ENCODE measurements at regions not wholly inside any gene's neighbourhood (a gene's known extent, or its start where the extent isn't known, plus 50 kb on each side); places are given as distances from the start of the nearest gene placed in this dataset.

GRCh38 chr14:106842687-106843086, 1316.3 kb downstream of the TMEM121 start:
- in situ Hi-C loops (cut with MboI; ENCODE audit: low sequenced_read_pairs), result no loop called here

GRCh38 chr14:106843386-106843785, 1317.0 kb downstream of the TMEM121 start:
- in situ Hi-C loops (cut with MboI; ENCODE audit: low sequenced_read_pairs), result no loop called here

DNA sequence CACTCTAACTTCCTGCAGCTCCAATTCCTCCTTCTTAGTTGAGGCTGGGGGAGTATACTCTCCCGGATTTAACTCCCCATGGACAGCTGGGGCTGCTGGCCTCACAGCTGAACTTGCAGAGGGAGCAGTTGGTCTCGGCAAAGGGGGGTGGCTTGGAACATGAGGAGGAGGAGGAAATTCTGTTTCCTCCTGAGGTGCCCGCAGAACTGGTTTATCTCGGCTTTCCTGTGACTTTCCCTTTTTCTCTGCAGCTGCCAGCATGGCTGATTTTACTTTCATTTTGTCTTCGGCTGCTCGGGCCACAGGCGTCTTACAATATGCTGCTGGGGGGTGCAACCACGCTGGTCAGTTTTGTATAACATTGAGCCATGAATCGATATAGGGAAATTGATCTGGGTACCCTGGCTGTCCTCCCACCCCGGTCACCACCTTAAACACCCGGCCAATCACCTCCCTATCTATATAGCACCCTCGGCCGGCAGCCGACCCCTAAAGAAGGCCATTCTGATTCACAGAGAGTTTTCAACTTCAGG, 1317.6 kb downstream of the TMEM121 start:
- in situ Hi-C loops (cut with MboI; ENCODE audit: low sequenced_read_pairs), result no loop called here

DNA sequence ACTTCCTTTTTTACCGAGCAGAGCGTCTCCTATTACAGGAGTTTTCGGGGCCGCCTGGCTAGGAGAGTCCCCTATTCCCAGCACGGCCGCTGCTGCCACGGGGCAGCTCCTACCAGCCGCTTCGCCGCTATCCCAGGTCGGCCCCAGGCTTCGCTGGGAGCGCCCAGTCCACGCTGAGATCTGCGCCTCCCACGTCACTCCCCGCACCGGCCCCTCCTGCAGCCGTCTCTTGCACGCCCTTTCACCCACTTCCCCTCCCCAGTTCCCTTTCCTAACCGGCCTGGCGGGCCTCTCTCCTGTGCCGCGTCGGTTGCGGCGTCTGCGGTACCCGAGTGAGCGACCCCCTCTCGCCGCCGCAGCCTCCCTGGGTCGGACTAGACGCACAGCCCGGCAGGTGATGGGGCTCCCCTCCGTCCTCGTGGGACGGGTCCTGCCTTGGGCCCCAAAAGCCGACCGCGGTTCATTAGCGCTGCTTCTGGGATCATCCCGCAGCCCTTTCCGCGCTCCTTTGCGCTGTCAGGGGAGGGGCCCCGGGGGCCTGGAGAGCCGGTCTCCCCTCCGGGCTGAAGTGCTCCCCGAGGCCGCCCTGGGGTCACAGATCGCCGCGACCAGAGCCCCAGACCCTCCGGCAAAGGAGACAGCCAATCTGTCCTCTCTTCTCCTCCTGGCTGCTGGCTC, 1318.4 kb downstream of the TMEM121 start:
- in situ Hi-C loops (cut with MboI; ENCODE audit: low sequenced_read_pairs), result no loop called here

GRCh38 chr14:106845286-106846087, 1319.1 kb downstream of the TMEM121 start:
- in situ Hi-C loops (cut with MboI; ENCODE audit: low sequenced_read_pairs), result no loop called here

GRCh38 chr14:106846218-106846617, 1319.8 kb downstream of the TMEM121 start:
- in situ Hi-C loops (cut with MboI; ENCODE audit: low sequenced_read_pairs), result no loop called here

DNA sequence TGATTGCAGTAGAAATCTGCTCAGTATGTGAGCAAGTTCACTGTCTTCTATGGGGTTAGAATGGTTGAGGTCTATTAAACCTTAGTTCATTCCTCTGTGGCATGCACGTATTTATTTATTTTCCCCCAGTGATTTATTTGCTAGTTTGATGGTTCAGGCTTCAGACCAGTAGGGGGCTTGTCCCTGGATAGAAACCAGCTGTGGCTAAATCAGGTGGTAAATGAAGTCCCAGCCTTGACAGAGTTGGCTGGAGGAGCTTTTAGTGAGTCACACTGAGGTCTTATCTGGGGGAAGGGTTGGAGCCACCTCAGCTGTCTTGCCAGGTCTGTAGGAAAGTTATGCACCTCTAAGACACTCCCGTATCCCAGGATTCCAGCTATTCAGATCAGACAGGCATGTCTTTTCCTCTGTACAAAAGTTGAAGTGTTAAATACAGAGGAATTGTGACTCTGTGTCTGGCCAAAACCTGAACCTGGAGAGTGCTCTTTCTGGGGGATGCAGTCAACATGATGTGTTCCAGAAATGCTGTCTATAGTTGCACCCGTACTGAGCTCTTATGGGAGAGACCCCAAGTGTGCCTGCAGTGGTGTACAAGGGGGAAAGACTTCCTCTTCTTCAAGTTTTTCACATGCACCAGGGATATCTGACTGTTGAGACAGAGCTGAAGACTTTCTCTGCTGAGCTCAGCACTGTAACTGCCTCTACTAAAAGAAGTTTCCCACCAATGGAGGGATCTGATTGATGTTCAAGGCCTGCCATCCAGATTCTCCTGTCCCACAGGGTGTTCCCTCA, 1322.1 kb downstream of the TMEM121 start:
- in situ Hi-C loops (cut with MboI; ENCODE audit: low sequenced_read_pairs), result no loop called here

- in situ Hi-C loops (cut with MboI; ENCODE audit: low sequenced_read_pairs), result no loop called here
Measured at GRCh38 chr14:106850913-106851825, 1324.8 kb downstream of the TMEM121 start.

DNA sequence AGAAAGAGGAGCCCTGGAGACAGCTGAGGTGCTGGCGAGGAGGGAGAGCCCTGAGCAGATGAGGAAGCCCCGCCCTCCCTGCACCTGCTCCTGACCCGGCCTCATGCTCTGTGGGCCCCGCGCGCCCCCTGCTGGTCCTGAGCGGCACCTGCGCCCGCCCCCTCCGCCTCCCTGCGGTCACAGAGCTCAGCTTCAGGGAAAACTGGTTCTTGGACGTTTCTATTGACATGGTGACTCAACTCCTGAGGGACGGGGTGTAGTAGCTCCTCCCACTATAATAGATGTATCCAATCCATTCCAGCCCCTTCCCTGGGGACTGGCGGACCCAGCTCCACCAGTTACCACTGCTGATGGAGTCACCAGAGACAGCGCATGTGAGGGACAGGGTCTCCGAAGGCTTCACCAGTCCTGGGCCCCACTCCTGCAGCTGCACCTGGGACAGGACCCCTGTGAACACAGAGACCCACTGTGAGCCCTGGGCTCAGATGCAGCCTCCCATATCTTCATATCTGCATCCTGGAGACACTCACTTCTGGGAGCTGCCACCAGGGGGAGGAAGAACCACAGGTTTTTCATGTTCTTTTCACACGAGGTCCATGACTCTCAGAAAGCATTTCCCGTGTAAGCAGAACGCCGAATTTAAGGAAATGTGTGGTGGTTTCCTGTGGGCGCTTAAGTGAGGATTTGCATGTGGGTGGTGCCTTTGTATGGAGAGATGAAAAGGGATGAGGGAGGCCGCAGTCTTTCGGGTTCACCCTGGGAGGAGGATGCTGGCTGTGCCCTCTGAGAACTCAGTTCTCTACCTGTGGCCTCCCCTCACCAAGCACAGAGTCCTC, 1346.4 kb downstream of the TMEM121 start:
- in situ Hi-C loops (cut with MboI; ENCODE audit: low sequenced_read_pairs), result no loop called here

- in situ Hi-C loops (cut with MboI; ENCODE audit: low sequenced_read_pairs), result no loop called here
Measured at GRCh38 chr14:106874350-106874749, 1348.0 kb downstream of the TMEM121 start.

DNA sequence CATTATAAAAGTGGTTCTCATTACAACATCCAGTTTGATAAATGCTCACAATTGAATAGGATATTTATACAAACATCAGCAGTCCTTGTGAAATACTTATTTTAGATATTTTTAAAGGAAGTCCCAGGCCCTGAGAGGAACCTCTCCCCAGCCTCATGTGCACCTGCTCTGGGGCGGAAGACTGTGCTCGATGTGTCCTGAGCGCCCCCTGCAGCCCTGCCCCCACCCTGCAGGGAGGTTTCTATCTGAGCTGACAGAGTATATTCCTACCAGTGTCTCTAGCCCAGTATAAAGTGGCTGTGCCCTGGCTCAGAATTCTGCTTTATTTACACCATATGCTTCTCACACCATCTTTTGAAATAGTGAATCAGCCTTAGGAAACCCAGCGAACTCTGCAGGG, 1349.1 kb downstream of the TMEM121 start:
- in situ Hi-C loops (cut with MboI; ENCODE audit: low sequenced_read_pairs), result no loop called here

DNA sequence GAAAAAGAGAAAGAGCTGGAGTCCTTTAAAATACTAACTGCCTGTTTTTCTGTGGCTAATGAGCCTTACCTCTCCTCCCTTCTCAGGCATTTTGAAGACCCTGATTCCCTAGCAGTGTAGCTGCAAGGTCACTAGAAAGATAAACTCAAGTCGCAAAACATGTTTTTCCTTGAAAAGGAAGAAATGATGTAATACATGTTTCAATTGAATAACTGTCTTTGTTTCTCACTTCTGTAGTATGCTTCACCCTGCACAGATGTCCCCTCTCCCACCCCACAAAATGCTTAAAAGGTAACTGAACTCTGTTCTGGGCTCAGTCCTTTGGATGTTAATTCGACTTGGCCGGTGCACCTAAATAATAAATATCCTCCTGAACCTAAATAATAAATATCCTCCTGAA, 1350.3 kb downstream of the TMEM121 start:
- in situ Hi-C loops (cut with MboI; ENCODE audit: low sequenced_read_pairs), result no loop called here

GRCh38 chr14:106877517-106877916, 1351.1 kb downstream of the TMEM121 start:
- in situ Hi-C loops (cut with MboI; ENCODE audit: low sequenced_read_pairs), result no loop called here

- in situ Hi-C loops (cut with MboI; ENCODE audit: low sequenced_read_pairs), result no loop called here
Measured at GRCh38 chr14:106879241-106879640, 1352.9 kb downstream of the TMEM121 start.

DNA sequence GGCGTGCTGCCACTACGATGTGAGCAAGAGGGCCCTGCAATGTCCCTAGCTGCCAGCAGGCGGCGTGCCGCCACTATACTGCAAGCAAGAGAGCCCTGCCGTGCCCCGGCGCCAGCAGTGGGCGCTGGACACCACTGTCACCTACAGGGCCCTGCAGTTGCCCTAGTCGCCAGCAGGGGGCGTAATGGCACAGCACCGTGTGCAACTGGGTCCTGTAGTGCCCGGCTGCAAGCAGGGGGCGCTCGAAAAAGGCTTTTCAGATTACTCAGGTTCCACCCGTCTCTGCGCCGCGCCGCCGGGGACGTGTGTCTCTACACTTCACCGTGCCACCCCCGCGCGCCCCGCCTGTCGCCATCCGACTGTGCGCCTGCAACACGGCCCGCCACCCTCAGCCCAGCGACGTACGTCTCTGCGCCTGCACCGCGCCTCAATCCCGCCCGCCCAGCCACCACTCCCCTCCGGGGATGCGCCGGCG, 1356.9 kb downstream of the TMEM121 start:
- in situ Hi-C loops (cut with MboI; ENCODE audit: low sequenced_read_pairs), result no loop called here
